Subcutaneous abdominal adipose tissue (tissue), 5 donors: ENCODE measurements at regions not wholly inside any gene's neighbourhood (a gene's known extent, or its start where the extent isn't known, plus 50 kb on each side); places are given as distances from the start of the nearest gene placed in this dataset.

Experiments used
- H3K27ac ChIP-seq: one replicate; pipeline ENCODE4 v1.7.0; 2013; ENCODE audit warnings: low read depth, mild to moderate bottlenecking, inconsistent platforms, low read length, moderate library complexity
- H3K27me3 ChIP-seq, 5 donors: one replicate each; pipeline ENCODE4 v1.7.0; 2013; ENCODE audit warnings: low read length in 5 of 5, inconsistent platforms in 1 of 5; ENCODE audit not compliant: control insufficient read depth in 5 of 5, insufficient read depth in 4 of 5
- H3K36me3 ChIP-seq, 5 donors: one replicate each; pipeline ENCODE4 v1.7.0; 2013; ENCODE audit warnings: low read length in 5 of 5; ENCODE audit not compliant: control insufficient read depth in 5 of 5, insufficient read depth in 5 of 5
- H3K4me1 ChIP-seq, 5 donors: one replicate each; pipeline ENCODE4 v1.7.0; 2013; ENCODE audit warnings: low read length in 5 of 5, mild to moderate bottlenecking in 3 of 5, moderate library complexity in 1 of 5; ENCODE audit not compliant: control insufficient read depth in 5 of 5, insufficient read depth in 5 of 5
- H3K4me3 ChIP-seq, 5 donors: one replicate each; pipeline ENCODE4 v1.7.0; 2013; ENCODE audit warnings: low read length in 5 of 5, low read depth in 1 of 5
- H3K9ac ChIP-seq, 5 donors: one replicate each; pipeline ENCODE4 v1.7.0; 2013; ENCODE audit warnings: low read length in 5 of 5, mild to moderate bottlenecking in 4 of 5, moderate library complexity in 3 of 5
- H3K9me3 ChIP-seq, 5 donors: one replicate each; pipeline ENCODE4 v1.7.0; 2013; ENCODE audit warnings: low read length in 5 of 5; ENCODE audit not compliant: control insufficient read depth in 5 of 5
- donor health status: healthy.
- donor health status: healthy.
- donor health status: healthy.
- donor health status: healthy.
- donor health status: healthy.

- H3K4me1 ChIP-seq, result no peaks in the 10 kb centered on the region
- no peaks in the 10 kb centered on the region for H3K36me3 ChIP-seq
- no peak overlapping the region for H3K4me3 ChIP-seq
- H3K27me3 ChIP-seq, result peaks cover 0 to 8% (median 3%) of the 10 kb centered on the region in 5 donors
- peaks cover 9 to 28% (median 20%) of the 10 kb centered on the region in 5 donors for H3K9me3 ChIP-seq
- H3K27ac ChIP-seq, result no peak overlapping the region
- no peak overlapping the region for H3K9ac ChIP-seq
These were observed 252.7 kb downstream of the TEX29 start for GRCh38 chr13:111572956-111573761.

- Histone ChIP-seq H3K36me3 (no peaks in the 10 kb centered on the region), H3K27me3 (peaks cover 0 to 9% (median 2%) of the 10 kb centered on the region in 5 donors), H3K4me3 (no peak overlapping the region), H3K27ac (no peak overlapping the region), H3K9ac (no peak overlapping the region), H3K4me1 (no peaks in the 10 kb centered on the region), H3K9me3 (peaks cover 7 to 25% (median 18%) of the 10 kb centered on the region in 5 donors)
These were observed 253.4 kb downstream of the TEX29 start for GRCh38 chr13:111573801-111574200.

- Histone ChIP-seq H3K27me3 (peaks cover 0 to 9% (median 2%) of the 10 kb centered on the region in 5 donors), H3K9me3 (peaks cover 11 to 32% (median 21%) of the 10 kb centered on the region in 5 donors), H3K27ac (no peak overlapping the region), H3K4me3 (no peak overlapping the region), H3K9ac (no peak overlapping the region), H3K4me1 (no peaks in the 10 kb centered on the region), H3K36me3 (no peaks in the 10 kb centered on the region)
These were observed 254.8 kb downstream of the TEX29 start for GRCh38 chr13:111575276-111575675.

GRCh38 chr13:111575719-111576118 is 255.3 kb downstream of the TEX29 start:
- no peaks in the 10 kb centered on the region for H3K36me3 ChIP-seq
- H3K9me3 ChIP-seq, result peaks cover 12 to 36% (median 25%) of the 10 kb centered on the region in 5 donors
- H3K4me3 ChIP-seq, result no peak overlapping the region
- no peak overlapping the region for H3K27ac ChIP-seq
- H3K27me3 ChIP-seq, result peaks cover 0 to 9% (median 2%) of the 10 kb centered on the region in 5 donors
- H3K9ac ChIP-seq, result no peak overlapping the region
- H3K4me1 ChIP-seq, result no peaks in the 10 kb centered on the region

GRCh38 chr13:111577208-111577828 is 256.9 kb downstream of the TEX29 start:
- Histone ChIP-seq H3K4me1 (no peaks in the 10 kb centered on the region), H3K9me3 (peaks cover 14 to 40% (median 29%) of the 10 kb centered on the region in 5 donors), H3K9ac (no peak overlapping the region), H3K27me3 (peaks cover 0 to 9% (median 2%) of the 10 kb centered on the region in 5 donors), H3K27ac (no peak overlapping the region), H3K36me3 (no peaks in the 10 kb centered on the region), H3K4me3 (no peak overlapping the region)

- H3K4me1 ChIP-seq, result no peaks in the 10 kb centered on the region
- no peak overlapping the region for H3K9ac ChIP-seq
- peaks cover 14 to 40% (median 28%) of the 10 kb centered on the region in 5 donors for H3K9me3 ChIP-seq
- no peaks in the 10 kb centered on the region for H3K36me3 ChIP-seq
- no peak overlapping the region for H3K4me3 ChIP-seq
- H3K27ac ChIP-seq, result no peak overlapping the region
- H3K27me3 ChIP-seq, result peaks cover 0 to 9% (median 3%) of the 10 kb centered on the region in 5 donors
These were observed 257.6 kb downstream of the TEX29 start for GRCh38 chr13:111577956-111578605.

- Histone ChIP-seq H3K36me3 (no peaks in the 10 kb centered on the region), H3K27me3 (peaks cover 0 to 7% (median 3%) of the 10 kb centered on the region in 5 donors), H3K4me1 (no peaks in the 10 kb centered on the region), H3K4me3 (no peak overlapping the region), H3K9me3 (peaks cover 11 to 18% (median 16%) of the 10 kb centered on the region in 5 donors), H3K9ac (no peak overlapping the region), H3K27ac (no peak overlapping the region)
These were observed 263.7 kb downstream of the TEX29 start for GRCh38 chr13:111584101-111584672.

GRCh38 chr13:111584870-111585269 is 264.4 kb downstream of the TEX29 start:
- Histone ChIP-seq H3K4me3 (no peak overlapping the region), H3K36me3 (no peaks in the 10 kb centered on the region), H3K9ac (no peak overlapping the region), H3K27ac (no peak overlapping the region), H3K27me3 (peaks cover 0 to 7% (median 3%) of the 10 kb centered on the region in 5 donors), H3K9me3 (peaks cover 8 to 12% (median 11%) of the 10 kb centered on the region in 5 donors), H3K4me1 (no peaks in the 10 kb centered on the region)

GRCh38 chr13:111586291-111586690 is 265.8 kb downstream of the TEX29 start:
- Histone ChIP-seq H3K27me3 (peaks cover 0 to 7% (median 3%) of the 10 kb centered on the region in 5 donors), H3K27ac (no peak overlapping the region), H3K9ac (no peak overlapping the region), H3K4me3 (no peak overlapping the region), H3K4me1 (no peaks in the 10 kb centered on the region), H3K36me3 (no peaks in the 10 kb centered on the region), H3K9me3 (no peaks in the 10 kb centered on the region)
